Thyroid gland (tissue), 4 donors: ENCODE measurements at regions not wholly inside any gene's neighbourhood (a gene's known extent, or its start where the extent isn't known, plus 50 kb on each side); places are given as distances from the start of the nearest gene placed in this dataset.

Experiments used
- POLR2A ChIP-seq, 2 donors: fragments of 450-650 bp; IDR thresholded peaks; one replicate each; pipeline ENCODE4 v1.6.1; 2017; ENCODE audit warnings: antibody characterized with exemption in 2 of 2, mild to moderate bottlenecking in 2 of 2, moderate library complexity in 1 of 2
- TF ChIP-seq, protein P1 (sequence below), 6 experiments: fragments of 200-600 bp in 3 of 6; fragments of 450-650 bp in 3 of 6; sonication (generic) in 3 of 6; IDR thresholded peaks; one replicate each; pipeline ENCODE4 v1.5.1; 2016 to 2019; ENCODE audit warnings: antibody characterized with exemption in 6 of 6, mild to moderate bottlenecking in 2 of 6, inconsistent platforms in 1 of 6, moderate library complexity in 1 of 6

DNA sequence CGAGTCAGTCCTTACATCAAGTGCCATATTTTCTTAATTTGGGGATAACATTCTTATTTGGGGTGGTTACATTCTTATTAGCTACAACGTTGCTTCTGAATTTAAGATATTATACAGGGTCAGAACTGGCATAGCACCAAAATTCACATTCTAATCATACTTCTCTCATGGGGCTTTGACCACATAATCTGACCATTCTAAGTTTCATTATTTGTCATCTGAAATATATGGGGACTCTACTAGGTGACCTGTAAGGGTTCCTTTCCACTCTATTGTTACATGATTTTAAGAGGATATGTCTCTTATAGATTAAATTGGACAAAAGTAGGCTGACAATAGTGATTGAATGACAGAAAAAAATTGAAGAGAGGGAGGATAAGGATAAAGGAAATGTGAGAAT is 536.5 kb downstream of the KCTD12 start:
- TF ChIP-seq, protein P1, sequence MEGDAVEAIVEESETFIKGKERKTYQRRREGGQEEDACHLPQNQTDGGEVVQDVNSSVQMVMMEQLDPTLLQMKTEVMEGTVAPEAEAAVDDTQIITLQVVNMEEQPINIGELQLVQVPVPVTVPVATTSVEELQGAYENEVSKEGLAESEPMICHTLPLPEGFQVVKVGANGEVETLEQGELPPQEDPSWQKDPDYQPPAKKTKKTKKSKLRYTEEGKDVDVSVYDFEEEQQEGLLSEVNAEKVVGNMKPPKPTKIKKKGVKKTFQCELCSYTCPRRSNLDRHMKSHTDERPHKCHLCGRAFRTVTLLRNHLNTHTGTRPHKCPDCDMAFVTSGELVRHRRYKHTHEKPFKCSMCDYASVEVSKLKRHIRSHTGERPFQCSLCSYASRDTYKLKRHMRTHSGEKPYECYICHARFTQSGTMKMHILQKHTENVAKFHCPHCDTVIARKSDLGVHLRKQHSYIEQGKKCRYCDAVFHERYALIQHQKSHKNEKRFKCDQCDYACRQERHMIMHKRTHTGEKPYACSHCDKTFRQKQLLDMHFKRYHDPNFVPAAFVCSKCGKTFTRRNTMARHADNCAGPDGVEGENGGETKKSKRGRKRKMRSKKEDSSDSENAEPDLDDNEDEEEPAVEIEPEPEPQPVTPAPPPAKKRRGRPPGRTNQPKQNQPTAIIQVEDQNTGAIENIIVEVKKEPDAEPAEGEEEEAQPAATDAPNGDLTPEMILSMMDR (IDR thresholded peaks at IDR 0.05), result no peak
- no peak for TF ChIP-seq POLR2A (IDR thresholded peaks at IDR 0.05)
